ENCODE measurements at regions not wholly inside any gene's neighbourhood (a gene's known extent, or its start where the extent isn't known, plus 50 kb on each side); places are given as distances from the start of the nearest gene placed in this dataset.

- no peak for FAIRE-seq
- peaks cover 3% of the 10 kb centered on the region for H3K9me3 ChIP-seq (replicated peaks; ENCODE audit: control insufficient read depth, insufficient read depth, low read length)
- dilution Hi-C loops (cut with MboI; ENCODE audit: extremely low pct_ligation_motif_present, low sequenced_read_pairs) (no loop called here), intact Hi-C loops (cut with micrococcal nuclease) (no loop called here)
- POLR2A ChIA-PET, result no interaction called here
- no peaks in the 10 kb centered on the region for H3K27me3 ChIP-seq (ENCODE audit: control insufficient read depth in 2 of 2, insufficient read depth in 2 of 2, low read length in 2 of 2)
- H3K4me2 ChIP-seq (ENCODE audit: insufficient read depth, low read length), result no peak overlapping the region
- no peaks in the 10 kb centered on the region for H3K9me1 ChIP-seq (replicated peaks; ENCODE audit: control insufficient read depth, extremely low read depth, insufficient read depth, low read length)
- no peak overlapping the region for H3K9ac ChIP-seq (replicated peaks; ENCODE audit: extremely low read depth, insufficient read depth, low read length)
- H3K79me2 ChIP-seq (ENCODE audit: control insufficient read depth, insufficient read depth, low read length), result no peaks in the 10 kb centered on the region
- no TSS peak for BruUV-seq (replicated peaks)
- no peak for TF ChIP-seq JUN (IDR thresholded peaks at IDR 0.05; ENCODE audit: borderline replicate concordance, insufficient read depth, insufficient read length, low read depth)
- no peak for TF ChIP-seq MAX (IDR thresholded peaks at IDR 0.05; ENCODE audit: insufficient read depth, insufficient read length)
- TF ChIP-seq MYC (IDR thresholded peaks at IDR 0.05; ENCODE audit: low read depth, low read length), result no peak
- no peak for TF ChIP-seq POLR2AphosphoS5 (IDR thresholded peaks at IDR 0.05; ENCODE audit: insufficient read depth, low read depth, low read length)
- no peak for TF ChIP-seq EZH2 (IDR thresholded peaks at IDR 0.05; ENCODE audit: borderline replicate concordance, low read depth, low read length, severe bottlenecking)
- TF ChIP-seq GATA2 (IDR thresholded peaks at IDR 0.05; ENCODE audit: insufficient read depth, insufficient read length, low read depth, low read length), result no peak
- no peak for TF ChIP-seq POLR2A (IDR thresholded peaks at IDR 0.05; ENCODE audit: low read depth, low read length)
- TF ChIP-seq, protein P1, sequence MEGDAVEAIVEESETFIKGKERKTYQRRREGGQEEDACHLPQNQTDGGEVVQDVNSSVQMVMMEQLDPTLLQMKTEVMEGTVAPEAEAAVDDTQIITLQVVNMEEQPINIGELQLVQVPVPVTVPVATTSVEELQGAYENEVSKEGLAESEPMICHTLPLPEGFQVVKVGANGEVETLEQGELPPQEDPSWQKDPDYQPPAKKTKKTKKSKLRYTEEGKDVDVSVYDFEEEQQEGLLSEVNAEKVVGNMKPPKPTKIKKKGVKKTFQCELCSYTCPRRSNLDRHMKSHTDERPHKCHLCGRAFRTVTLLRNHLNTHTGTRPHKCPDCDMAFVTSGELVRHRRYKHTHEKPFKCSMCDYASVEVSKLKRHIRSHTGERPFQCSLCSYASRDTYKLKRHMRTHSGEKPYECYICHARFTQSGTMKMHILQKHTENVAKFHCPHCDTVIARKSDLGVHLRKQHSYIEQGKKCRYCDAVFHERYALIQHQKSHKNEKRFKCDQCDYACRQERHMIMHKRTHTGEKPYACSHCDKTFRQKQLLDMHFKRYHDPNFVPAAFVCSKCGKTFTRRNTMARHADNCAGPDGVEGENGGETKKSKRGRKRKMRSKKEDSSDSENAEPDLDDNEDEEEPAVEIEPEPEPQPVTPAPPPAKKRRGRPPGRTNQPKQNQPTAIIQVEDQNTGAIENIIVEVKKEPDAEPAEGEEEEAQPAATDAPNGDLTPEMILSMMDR (IDR thresholded peaks at IDR 0.05; ENCODE audit: extremely low read depth in 1 of 2, insufficient read depth in 1 of 2, low read depth in 1 of 2, low read length in 2 of 2), result no peak
- TF ChIP-seq FOS (IDR thresholded peaks at IDR 0.05; ENCODE audit: borderline replicate concordance, insufficient read depth, low read length), result no peak
- H3K36me3 ChIP-seq (ENCODE audit: control insufficient read depth in 2 of 2, extremely low read depth in 1 of 2, insufficient read depth in 2 of 2, low read length in 2 of 2), result no peaks in the 10 kb centered on the region
- no peak overlapping the region for H3K27ac ChIP-seq (ENCODE audit: insufficient read depth, low read depth, low read length)
- no peak for DNase-seq (ENCODE audit: low read depth, low spot score)
- H2AFZ ChIP-seq (ENCODE audit: low read depth, low read length), result no peak overlapping the region
- H3K4me3 ChIP-seq (replicated peaks in 1 of 3; ENCODE audit: insufficient read depth in 1 of 3, low read depth in 1 of 3, low read length in 3 of 3), result no peak overlapping the region
- no peaks in the 10 kb centered on the region for H3K4me1 ChIP-seq (ENCODE audit: control insufficient read depth, extremely low read depth, insufficient read depth, low read length)
- H4K20me1 ChIP-seq (replicated peaks; ENCODE audit: control insufficient read depth, extremely low read depth, insufficient read depth, low read length), result no peaks in the 10 kb centered on the region
- CTCF ChIA-PET, result no interaction called here
These were observed 266.1 kb upstream of the POGK start for GRCh38 chr1:166573199-166573598.

Measured in endothelial cell of umbilical vein (primary cell).